ENCODE measurements at regions not wholly inside any gene's neighbourhood (a gene's known extent, or its start where the extent isn't known, plus 50 kb on each side); places are given as distances from the start of the nearest gene placed in this dataset.
"Not testable (repeated sequence)": the region's sequence is repeated elsewhere in the genome, so short reads cannot be mapped to it uniquely, and the experiment has no call there.

DNA sequence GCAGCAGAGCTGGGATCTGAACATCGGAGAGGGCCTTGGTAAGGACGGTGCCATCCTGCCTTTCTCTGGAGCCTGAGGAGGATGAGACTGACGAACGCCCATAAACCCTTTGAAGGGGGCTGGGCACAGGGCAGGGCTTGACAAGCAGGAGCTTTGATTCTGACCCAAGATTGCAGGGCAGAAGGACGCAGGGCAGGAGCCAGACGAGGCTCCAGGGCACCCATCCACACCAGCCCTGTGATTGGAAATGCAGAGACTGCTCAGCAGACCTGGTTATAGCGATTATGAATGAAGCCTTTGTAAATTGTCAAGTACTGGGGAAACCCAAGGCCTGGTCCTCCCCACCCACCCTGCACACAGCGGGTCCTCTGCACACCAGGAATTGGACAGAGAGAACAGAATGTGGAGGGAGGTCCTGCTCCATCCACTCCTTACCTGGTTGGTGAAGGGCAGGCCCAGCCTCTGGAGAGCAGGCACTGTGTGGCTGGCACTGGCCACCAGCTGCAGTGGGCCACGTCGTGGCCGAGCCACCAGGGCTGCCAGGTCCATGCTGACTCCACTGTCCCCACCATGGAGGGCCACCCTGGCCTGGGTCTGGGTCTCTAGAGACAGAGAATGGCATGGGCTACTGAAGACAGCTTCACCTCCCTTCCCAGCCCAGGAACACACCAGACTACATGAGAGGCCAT, 68.8 kb downstream of the RMI2 start:
- ATAC-seq, result no peak
- DNase-seq, result no peak
- intact Hi-C loops (cut with DNase I, micrococcal nuclease), result no loop called here

DNA sequence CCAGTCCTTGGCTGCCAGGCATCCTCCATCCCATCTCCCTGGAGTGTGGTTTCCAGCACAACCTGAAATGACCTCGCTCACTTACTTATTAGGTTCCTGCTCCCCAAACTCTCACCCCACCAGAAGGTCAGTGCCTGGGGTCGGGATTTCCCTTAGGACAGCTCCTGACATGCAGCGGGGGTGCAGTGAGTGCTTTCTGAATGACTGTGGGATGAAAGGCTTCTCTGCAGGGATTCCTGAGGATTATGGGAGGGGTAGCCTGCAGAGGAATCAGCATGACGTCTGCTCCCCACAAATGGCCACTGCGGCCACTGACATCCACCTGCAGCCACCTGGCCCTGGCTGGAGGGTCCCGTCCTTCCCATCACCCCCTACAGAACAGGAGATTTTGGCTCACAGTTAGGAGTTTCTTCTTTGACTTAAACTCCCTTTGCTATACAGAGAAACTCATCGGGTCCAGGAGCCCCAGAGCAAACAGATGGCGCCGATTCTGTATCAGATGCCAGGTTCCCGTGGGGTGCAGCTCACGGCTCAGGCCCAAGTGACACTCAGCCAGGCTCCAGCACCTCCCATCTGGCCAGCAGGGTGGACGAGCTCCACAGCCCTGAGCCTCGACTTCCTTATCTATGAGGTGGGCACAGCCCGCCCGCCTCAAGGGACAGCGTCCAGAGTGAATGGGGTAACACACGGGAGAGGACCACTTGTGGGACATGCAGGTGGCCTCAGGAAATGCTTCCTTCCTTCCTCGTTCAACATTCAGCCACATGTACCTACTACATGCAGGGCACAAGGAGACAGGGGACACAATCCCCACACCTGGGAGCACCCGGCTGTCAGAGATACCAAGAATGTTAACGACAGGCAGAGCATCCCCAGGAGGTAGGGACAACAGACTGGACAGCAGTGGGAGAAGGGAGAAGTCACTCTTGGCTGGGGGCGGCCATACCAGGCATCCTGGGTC, 69.8 kb downstream of the RMI2 start:
- DNase-seq (no peak), ATAC-seq (no peak)
- intact Hi-C loops (cut with DNase I, micrococcal nuclease), result no loop called here

DNA sequence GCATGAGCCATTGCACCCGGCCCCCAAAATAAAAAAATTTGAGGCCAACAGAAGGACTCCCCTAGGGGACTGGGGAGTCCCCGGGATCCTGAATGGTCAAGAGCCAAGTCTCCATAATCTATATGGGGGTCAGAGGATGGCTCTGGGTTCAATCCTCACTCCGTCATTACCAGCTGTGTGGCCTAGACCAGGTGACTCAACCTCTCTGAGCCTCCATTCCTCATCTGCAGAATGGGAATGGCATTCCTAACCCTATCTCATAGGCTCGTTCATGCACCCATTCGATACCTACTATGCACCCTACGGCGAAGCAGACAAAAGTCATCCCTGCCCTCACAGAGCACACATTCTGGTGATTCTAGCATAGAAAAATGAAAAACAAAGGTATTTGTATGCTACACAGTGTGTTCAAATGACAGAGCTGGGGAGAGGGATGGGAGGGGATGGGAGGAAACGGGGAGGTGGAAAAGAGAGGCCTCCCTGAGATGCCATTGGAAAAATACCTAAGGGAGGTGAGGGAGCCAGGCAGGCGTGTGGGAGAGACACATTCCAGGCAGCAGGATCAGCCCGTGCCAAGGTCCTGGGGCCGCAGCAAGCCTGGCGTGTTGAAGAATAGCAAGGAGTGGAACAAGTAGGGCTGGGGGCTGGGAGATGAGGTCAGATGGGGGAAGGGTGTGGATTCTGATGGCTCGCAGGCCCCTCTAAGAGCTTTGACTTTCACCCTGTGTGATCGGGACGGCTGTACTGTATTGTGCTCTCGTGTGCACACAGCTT, 71.2 kb downstream of the RMI2 start:
- no peak for ATAC-seq
- intact Hi-C loops (cut with DNase I, micrococcal nuclease), result no loop called here
- no peak for DNase-seq

DNA sequence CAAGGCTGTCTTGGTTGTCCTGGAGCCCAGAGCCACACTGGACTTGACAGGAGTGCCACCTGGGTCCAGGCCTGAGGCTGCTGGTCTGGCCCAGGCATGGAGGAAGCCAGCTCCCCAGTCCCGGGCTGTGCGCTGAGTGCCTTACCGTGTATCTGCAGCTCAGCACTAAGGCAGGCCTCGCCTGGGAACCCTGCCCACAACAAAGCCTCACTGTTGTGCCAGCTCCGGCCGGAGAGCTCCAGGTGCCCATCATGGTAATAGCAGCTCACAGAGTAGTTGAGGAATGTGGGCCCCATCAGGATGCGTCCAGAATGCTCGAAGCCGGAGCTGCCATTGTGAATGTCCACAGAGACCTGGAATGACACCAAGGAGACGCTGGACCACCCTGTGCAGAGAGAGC, 72.2 kb downstream of the RMI2 start:
- intact Hi-C loops (cut with DNase I, micrococcal nuclease), result no loop called here
- ATAC-seq (no peak), DNase-seq (no peak)

DNA sequence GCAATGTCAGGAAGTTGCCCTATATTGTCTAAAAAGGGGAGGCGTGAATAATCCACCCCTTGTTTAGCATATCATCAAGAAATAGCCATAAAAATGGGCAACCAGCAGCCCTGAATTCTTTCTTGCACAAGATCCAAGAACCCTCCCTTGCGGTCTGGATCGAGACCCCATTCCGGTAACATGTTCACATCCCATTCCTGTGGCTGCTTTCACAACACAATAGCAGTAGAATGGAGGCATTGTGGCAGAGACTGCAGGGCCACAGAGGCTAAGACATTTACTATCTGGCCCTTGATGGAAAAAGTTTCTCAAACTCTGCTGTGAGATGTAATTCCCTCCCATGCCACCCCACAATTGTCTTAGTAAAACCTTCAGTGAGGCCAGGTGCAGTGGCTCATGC, 73.2 kb downstream of the RMI2 start:
- ATAC-seq (no peak), DNase-seq (no peak)
- intact Hi-C loops (cut with DNase I, micrococcal nuclease), result no loop called here

DNA sequence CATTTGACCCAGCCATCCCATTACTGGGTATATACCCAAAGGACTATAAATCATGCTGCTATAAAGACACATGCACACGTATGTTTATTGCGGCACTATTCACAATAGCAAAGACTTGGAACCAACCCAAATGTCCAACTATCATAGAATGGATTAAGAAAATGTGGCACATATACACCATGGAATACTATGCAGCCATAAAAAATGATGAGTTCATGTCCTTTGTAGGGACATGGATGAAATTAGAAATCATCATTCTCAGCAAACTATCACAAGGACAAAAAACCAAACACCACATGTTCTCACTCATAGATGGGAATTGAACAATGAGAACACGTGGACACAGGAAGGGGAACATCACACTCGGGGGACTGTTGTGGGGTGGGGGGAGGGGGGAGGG, 74.8 kb downstream of the RMI2 start:
- ATAC-seq; intact Hi-C loops (cut with DNase I, micrococcal nuclease); DNase-seq: not testable (repeated sequence)

DNA sequence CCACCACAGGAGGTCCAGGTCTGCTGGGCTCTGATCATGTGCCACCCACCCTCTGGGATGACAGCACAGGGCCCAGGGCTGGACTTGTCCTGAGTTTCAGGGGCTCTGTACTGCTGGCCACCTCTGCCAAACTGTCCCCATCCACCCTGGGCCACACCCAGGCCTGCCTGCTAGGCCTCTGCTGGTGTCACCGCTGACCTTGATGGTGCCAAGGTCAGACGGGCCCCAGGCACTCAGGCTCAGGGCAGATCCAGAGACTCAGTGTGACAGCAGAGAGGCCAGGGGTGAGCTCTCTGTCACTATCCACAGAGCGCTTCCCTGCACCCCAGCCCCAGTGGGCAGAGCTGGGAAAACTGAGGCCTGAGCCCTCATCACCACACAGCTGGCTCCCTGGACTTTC, 75.6 kb downstream of the RMI2 start:
- intact Hi-C loops (cut with DNase I, micrococcal nuclease), result no loop called here
- ATAC-seq, result no peak
- DNase-seq, result no peak

DNA sequence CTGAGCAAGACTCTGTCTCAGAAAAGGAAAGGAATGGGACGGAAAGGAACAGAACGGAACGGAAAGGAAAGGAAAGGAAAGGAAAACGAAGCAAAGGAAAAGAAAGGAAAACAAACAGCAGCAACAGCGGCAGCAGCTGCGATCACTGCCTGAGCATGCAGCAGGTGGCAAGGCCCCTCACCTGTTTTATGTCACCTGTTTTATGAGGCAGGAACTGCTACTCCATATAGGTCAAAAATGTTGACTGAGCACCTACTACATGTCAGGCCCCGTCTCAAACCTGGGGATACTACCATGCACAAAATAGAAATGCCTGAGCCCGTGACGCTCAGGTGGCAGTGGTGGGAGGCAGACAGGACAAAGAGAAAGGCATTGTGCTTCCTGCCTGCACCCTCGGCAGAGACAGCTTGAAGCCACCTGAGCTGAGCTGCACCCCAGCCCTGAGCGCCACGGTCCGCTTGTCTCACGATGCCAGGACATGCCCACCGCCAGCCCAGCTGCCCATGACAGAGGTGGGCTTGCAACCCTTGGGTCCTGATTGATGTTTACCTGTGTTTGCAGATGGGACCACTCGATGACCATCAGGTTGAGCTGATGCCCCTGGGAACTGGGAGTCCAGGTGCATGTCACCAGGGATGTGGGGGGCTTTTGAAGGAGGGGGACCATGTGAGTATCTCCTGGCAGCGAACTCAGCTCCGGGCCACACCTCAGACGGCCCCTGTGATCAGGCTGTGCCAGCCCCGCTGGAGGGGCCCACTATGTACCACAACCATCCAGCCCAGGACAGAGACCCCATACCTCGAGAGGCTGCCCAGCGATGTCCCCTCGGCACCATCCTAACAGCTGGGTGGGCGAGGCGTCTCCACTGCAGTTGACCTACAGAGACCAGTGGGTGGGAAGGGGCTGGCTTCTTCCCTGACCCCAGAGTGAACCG, 77.4 kb downstream of the RMI2 start:
- no peak for ATAC-seq
- intact Hi-C loops (cut with DNase I, micrococcal nuclease), result no loop called here
- no peak for DNase-seq

DNA sequence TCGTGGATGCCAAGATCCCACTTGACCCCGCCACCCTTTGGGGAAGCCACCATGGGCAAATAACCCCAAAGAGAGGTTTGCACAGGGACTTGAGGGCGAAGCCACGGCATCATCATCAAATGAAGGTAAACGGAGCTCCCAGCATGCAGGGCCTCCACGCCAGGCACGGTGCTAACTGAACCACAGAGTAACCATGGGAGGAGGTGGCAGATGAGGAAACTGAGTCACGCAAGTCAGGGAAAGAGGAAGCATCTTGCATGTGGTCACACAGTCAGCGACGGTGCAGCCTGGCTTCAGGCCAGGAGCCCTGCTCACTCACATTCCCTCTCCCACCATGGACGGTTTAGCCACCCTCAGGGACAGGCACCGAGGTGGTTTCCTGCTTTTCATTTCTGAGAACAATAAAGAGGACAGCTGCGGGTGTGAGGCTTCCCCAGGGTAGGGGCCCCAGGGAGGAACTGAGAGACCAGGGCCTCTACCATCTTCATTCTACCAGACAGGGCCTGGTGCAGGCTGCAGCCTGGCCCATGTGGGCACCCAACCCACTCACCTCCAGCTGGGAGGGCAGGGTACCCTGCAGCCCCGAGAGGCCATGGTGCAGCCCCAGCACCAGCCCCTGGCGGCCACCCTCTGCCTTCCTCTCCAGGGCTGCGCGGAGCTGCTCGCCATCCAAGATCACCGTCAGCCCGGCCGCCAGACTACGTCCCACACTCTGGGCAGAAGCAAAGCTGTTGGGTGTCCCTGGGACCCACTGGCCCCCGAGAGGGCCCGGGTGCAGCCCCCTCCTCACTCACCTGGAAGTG, 78.3 kb downstream of the RMI2 start:
- intact Hi-C loops (cut with DNase I, micrococcal nuclease), result no loop called here
- ATAC-seq (no peak), DNase-seq (no peak)

DNA sequence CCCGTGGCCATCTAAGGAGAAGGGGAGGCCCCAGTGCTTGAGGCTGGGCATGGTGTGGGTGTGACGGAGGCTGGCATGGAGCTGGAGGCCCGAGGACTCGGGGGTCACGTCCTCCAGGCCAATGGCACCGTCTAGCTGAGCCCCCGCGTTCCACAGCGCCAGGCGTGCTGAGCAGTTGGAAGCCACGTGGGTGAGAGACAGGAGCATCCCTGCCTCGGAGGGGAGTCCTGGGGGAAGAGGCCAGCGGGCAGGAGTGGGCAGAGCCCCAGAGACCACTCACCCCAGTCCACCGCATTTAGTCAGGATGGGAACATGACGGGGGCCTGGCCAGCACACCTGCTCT, 78.8 kb downstream of the RMI2 start:
- DNase-seq (no peak), ATAC-seq (no peak)
- intact Hi-C loops (cut with DNase I, micrococcal nuclease), result no loop called here

DNA sequence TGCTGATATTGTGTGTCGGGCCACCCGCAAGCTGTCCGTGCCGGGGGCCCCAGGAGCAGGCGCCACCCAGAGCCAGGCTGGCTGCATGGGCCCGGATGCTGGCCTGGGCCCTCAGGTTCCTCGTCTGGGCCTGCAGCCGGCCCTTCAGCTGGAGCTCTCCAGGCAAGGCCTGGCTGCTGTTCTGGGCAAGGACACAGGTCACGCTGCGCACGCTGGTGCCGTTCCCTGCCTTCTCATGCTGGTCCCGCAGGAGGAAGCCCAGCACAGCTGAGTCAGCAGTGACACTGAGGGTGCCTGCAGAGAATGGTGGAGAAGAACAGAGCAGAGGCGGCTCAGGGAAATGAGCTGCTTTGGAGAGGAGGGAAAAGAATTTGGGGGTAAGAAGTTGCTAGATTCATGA, 79.9 kb downstream of the RMI2 start:
- ATAC-seq (no peak), DNase-seq (no peak)
- intact Hi-C loops (cut with DNase I, micrococcal nuclease), result no loop called here

DNA sequence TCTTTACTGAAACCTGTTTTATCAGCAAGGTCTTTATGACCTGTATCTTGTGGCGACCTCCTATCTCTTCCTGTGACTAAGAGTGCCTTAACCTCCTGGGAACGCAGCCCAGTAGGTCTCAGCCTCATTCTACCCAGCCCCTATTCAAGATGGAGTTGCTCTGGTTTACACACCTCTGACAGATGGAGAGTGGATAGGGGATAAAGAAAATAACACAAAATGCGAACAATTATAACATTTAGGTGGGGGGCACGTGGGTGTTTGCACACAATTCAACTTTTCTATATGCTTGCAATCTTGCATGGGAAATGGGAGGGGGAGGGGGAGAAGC, 83.3 kb downstream of the RMI2 start:
- ATAC-seq (no peak), DNase-seq (no peak)
- intact Hi-C loops (cut with DNase I, micrococcal nuclease), result no loop called here

DNA sequence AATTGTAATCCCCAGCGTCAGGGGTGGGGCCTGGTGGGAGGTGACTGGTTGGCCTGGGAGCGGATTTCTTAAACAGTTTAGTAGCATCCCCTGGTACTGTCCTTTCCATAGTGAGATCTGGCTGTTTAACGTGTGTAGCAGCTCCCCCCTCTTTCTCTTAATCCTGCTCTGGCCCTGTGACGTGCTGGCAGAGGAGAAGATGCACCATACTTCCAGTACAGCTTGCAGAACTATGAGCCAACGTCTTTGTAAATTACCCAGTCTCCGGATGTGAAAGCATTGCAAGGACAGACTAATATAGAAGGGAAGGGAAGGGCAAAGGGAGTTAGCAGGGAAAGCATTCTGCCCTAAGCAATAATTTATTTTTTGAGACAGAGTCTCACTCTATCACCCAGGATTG, 83.9 kb downstream of the RMI2 start:
- ATAC-seq (no peak), DNase-seq (no peak)
- intact Hi-C loops (cut with DNase I, micrococcal nuclease), result no loop called here

DNA sequence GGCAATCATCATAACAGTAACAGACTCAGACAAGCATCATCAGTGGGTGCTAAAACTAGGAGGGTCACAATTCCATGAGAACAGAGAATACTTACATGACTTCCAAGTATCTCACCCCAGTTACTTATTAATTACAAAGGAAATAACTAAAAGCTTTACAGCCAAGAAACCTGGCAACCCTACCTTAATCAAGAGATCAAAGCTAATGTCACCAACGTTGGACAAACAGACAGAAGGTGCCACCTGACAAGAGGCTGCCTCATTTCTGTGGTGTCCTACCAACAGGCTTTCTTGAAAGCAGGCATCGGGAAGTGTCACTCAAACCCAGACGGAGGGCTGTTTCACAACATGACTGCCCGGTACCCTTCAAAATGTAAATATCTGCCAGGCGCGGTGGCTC, 84.6 kb downstream of the RMI2 start:
- no peak for DNase-seq
- peak; percentile 63 for ATAC-seq
- intact Hi-C loops (cut with DNase I, micrococcal nuclease), result no loop called here

DNA sequence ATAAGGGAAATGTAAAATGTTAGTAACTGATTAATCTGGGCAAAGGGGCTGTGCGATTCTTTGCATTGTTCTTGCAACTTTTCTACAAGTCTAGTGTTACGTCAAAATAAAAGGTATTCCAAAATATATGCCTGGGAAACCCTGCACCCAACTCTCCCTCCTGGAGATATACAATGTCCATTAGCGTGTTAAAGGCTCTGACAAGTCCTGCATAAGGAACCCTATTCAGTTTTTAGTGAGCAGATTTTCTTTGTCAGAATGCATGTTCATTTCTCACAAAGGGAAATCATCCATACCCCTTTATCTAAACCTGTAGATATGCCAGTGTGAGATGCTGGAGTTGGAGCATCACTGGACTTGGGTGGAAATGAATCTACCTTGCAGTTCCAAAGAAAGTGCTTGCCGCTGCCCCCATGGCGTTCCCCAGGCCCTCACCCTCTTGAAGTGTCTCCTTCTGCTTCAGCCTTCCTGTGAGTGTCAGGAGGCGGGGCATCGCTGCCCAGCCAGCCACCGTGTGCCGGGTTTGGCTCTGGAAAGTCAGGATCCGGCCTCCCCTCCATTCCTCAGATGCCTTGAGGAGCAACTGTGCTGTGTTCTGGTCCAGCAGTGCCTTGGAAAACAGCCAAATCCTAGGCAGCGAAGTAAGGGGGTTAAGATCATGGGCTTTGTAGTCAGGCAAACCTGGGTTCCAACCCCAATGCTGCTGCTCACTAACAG, 85.5 kb downstream of the RMI2 start:
- DNase-seq (no peak), ATAC-seq (no peak)
- intact Hi-C loops (cut with DNase I, micrococcal nuclease), result no loop called here

DNA sequence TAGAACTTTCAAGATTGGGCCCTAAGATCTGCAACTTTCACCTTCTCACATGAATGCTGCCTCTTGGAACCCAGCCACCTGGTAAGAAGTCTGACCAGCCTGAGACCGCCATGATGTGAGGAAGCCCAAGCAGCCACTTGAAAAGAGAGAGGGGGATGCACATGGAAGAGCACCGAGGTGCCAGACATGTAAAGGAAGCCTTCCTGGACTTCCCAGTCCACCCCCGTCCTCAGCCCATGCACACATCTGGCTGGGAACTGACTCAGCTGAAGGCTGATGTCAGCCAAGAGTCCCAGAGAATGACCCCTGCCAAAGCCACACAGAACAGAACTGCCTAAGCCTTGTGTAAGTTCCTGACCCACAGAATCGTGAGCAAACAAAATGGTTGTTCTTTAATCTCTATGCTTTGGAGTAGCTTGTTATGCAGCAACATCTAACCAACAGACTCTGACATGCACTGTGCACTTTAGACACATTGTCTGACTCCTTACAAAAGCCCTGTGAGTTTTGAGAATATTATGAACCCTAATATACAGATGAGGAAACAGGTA, 86.7 kb downstream of the RMI2 start:
- intact Hi-C loops (cut with DNase I, micrococcal nuclease), result no loop called here
- DNase-seq (no peak), ATAC-seq (no peak)

DNA sequence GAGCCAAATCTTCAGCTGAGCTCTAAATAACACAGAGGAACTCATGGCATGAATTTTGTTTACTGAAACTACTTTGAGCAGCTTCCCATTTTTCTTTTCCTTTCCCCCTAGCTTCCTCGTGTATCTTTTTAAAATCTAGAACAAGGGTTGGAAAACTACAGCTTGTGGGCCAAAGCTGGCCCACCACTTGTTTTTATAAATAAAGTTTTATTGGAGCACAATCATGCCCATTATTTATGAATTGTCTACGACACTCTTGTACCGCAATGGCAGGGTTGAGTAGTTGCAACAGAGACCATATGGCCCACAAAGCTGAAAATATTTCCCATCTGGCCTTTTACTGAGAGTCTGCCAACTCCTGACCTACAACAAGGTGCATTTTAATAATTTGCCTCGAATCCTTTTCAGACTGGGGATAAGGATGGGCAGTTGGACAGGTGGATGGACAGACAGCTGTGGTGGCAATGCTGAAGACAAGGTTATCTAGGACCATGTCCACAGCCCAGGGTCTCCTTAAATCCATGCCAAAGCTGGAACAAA, 87.7 kb downstream of the RMI2 start:
- ATAC-seq, result no peak
- intact Hi-C loops (cut with DNase I, micrococcal nuclease), result no loop called here
- no peak for DNase-seq
